Activated CD4-positive, CD25-positive, alpha-beta regulatory T cell treated with anti-CD3 and anti-CD28 coated beads, Interleukin-2, amount 50 U/mL, for 24 hours (primary cell): ENCODE measurements at regions not wholly inside any gene's neighbourhood (a gene's known extent, or its start where the extent isn't known, plus 50 kb on each side); places are given as distances from the start of the nearest gene placed in this dataset.

Source experiments
- ATAC-seq, 2 donors: fragments of 150-1000 bp; cut with Tn5 transposase; one replicate each; pipeline ENCODE4 v1.10.0; 2021; ENCODE audit warnings: mild to moderate bottlenecking in 1 of 2, moderate library complexity in 1 of 2

GRCh38 chr3:117417411-117417810 is 707.8 kb downstream of the TUSC7 start:
- no peak for ATAC-seq

GRCh38 chr3:117427081-117427480 is 717.5 kb downstream of the TUSC7 start:
- ATAC-seq, result no peak

- no peak for ATAC-seq
Measured at GRCh38 chr3:117433427-117433826, 723.8 kb downstream of the TUSC7 start.

- ATAC-seq, result no peak
Measured at GRCh38 chr3:117434661-117435412, 725.3 kb downstream of the TUSC7 start.

- ATAC-seq, result no peak
Measured at GRCh38 chr3:117435506-117435905, 725.9 kb downstream of the TUSC7 start.

- ATAC-seq, result no peak
Measured at GRCh38 chr3:117439812-117440211, 730.2 kb downstream of the TUSC7 start.

- no peak for ATAC-seq
Measured at GRCh38 chr3:117441851-117442250, 732.3 kb downstream of the TUSC7 start.

GRCh38 chr3:117442566-117442965 is 733.0 kb downstream of the TUSC7 start:
- no peak for ATAC-seq

GRCh38 chr3:117443014-117443413 is 733.4 kb downstream of the TUSC7 start:
- no peak for ATAC-seq

- ATAC-seq, result no peak
Measured at GRCh38 chr3:117444175-117444574, 734.6 kb downstream of the TUSC7 start.

GRCh38 chr3:117447419-117447818 is 737.8 kb downstream of the TUSC7 start:
- no peak for ATAC-seq

GRCh38 chr3:117450026-117450425 is 740.4 kb downstream of the TUSC7 start:
- ATAC-seq, result no peak

- ATAC-seq, result no peak
Measured at GRCh38 chr3:117454254-117454653, 744.7 kb downstream of the TUSC7 start.

- no peak for ATAC-seq
Measured at GRCh38 chr3:117454908-117455307, 745.3 kb downstream of the TUSC7 start.

GRCh38 chr3:117455782-117456181 is 746.2 kb downstream of the TUSC7 start:
- no peak for ATAC-seq

GRCh38 chr3:117463276-117464115 is 753.9 kb downstream of the TUSC7 start:
- no peak for ATAC-seq

- no peak for ATAC-seq
Measured at GRCh38 chr3:117471831-117472230, 762.3 kb downstream of the TUSC7 start.

- ATAC-seq, result no peak
Measured at GRCh38 chr3:117473981-117474538, 764.5 kb downstream of the TUSC7 start.

- no peak for ATAC-seq
Measured at GRCh38 chr3:117476572-117476971, 767.0 kb downstream of the TUSC7 start.

- no peak for ATAC-seq
Measured at GRCh38 chr3:117477214-117477755, 767.7 kb downstream of the TUSC7 start.

- ATAC-seq, result no peak
Measured at GRCh38 chr3:117479095-117479494, 769.5 kb downstream of the TUSC7 start.

GRCh38 chr3:117480525-117480924 is 770.9 kb downstream of the TUSC7 start:
- no peak for ATAC-seq

GRCh38 chr3:117480972-117481371 is 771.4 kb downstream of the TUSC7 start:
- no peak for ATAC-seq
